GM21423 (cell line): ENCODE measurements at regions not wholly inside any gene's neighbourhood (a gene's known extent, or its start where the extent isn't known, plus 50 kb on each side); places are given as distances from the start of the nearest gene placed in this dataset.
"Not testable (repeated sequence)": the region's sequence is repeated elsewhere in the genome, so short reads cannot be mapped to it uniquely, and the experiment has no call there.

ENCODE experiments used
- ATAC-seq: cut with Tn5 transposase; IDR thresholded peaks from one replicate; pipeline ENCODE4 v1.9.1; 2021; ENCODE audit warnings: mild to moderate bottlenecking, moderate library complexity; ENCODE audit not compliant: unreplicated experiment

DNA sequence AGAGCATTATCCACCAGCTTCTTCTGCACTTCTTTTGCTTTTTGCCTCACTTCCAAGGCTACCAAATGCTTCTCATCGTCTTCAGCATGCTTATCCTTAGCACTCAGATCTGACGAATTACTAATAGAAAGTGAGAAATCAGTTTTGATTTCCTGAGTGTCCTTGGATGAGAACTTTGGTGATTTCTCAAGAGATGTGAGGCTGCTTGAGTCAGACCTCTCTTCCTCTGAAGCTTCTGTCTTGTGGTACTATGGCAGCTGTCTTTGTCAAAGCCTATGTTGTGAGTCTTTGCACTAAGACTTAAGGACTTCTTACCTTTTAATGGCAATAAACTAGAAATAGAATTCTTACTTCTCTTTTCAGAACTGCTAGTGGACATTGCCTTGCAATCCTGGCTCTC, 169.9 kb downstream of the CPE start:
- ATAC-seq, result no peak

- no peak for ATAC-seq
These were observed 174.5 kb downstream of the CPE start for GRCh38 chr4:165553221-165553810.

GRCh38 chr4:165555302-165555701, 176.5 kb downstream of the CPE start:
- ATAC-seq, result no peak

- ATAC-seq, result no peak
These were observed 177.6 kb downstream of the CPE start for GRCh38 chr4:165556383-165556782.

DNA sequence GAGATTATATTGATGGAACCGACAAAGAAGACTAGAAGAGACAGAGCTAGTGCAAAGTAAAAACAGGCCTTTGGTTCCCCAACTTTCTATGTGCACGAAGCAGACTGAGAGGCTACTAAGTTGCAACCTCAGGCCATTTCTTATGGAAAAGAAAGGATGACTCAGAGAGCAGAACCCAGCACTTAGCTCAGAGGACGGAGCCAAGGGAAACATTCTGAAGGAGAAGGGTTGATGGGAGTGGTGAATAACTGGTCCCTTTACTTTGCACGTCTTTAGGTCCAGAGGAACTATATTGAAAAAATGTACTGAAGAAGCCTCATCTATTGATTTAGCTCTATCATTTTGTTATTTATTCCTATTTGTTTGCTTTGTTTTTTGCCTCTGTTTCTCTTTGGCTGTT, 182.1 kb downstream of the CPE start:
- ATAC-seq, result no peak

- ATAC-seq, result no peak
These were observed 185.0 kb downstream of the CPE start for GRCh38 chr4:165563851-165564250.

DNA sequence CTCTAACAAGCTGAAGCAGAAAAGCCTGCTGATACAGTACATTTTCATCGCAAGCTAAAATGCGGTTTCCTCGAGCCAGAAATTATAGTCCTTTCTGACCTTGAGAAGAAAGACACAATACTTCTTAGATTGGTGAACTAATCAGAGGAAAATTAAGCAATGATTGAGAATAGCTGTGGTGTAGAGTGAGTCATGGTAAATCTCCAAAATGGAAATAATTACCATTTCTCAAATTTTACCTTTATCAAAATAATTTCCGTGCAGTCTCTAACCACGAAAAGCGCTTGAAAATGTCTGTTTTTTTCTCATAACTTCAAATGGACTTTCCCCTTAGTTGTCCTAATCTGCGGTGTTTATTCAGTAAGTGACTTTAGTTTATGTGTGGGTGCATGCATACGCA, 190.2 kb downstream of the CPE start:
- no peak for ATAC-seq

DNA sequence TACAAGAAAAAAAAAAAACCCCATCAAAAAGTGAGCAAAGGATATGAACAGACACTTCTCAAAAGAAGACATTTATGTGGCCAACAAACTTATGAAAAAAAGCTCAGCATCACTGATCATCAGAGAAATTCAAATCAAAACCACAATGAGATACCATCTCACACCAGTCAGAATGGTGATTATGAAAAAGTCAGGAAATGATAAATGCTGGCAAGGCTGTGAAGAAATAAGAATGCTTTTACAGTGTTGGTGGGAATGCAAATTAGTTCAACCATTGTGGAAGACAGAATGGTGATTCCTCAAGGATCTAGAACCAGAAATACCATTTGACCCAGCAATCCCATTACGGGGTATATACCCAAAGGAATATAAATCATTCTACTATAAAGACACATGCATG, 192.7 kb downstream of the CPE start:
- not testable (repeated sequence) for ATAC-seq

DNA sequence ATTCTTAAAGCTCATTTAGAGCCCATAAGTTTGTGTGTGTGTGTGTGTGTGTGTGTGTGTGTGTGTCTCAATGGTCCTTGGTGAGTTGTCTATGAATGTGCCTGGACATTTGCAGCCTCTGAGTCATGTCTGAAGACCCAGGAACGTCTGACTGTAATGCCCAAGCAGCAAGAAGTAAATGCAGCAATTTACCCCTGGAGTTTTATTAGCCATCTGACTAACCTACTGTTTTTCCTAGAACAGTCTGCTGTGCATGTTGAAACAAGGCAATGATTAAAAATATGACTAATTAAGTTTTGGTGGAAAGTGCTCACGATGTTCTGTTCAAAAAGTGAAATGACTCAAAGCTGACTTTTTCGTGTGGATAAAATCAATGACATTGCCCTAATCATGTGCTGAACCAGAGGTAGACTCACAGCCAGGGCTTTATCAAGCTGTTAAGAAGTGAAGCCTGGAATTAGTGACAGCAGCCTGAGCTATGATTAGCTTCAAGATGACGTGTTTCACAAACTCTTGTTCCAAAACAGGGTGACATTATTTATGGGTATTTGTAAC, 201.6 kb downstream of the CPE start:
- ATAC-seq, result no peak

GRCh38 chr4:165583341-165583740, 204.5 kb downstream of the CPE start:
- ATAC-seq, result no peak

GRCh38 chr4:165584916-165585315, 206.1 kb downstream of the CPE start:
- ATAC-seq, result no peak

DNA sequence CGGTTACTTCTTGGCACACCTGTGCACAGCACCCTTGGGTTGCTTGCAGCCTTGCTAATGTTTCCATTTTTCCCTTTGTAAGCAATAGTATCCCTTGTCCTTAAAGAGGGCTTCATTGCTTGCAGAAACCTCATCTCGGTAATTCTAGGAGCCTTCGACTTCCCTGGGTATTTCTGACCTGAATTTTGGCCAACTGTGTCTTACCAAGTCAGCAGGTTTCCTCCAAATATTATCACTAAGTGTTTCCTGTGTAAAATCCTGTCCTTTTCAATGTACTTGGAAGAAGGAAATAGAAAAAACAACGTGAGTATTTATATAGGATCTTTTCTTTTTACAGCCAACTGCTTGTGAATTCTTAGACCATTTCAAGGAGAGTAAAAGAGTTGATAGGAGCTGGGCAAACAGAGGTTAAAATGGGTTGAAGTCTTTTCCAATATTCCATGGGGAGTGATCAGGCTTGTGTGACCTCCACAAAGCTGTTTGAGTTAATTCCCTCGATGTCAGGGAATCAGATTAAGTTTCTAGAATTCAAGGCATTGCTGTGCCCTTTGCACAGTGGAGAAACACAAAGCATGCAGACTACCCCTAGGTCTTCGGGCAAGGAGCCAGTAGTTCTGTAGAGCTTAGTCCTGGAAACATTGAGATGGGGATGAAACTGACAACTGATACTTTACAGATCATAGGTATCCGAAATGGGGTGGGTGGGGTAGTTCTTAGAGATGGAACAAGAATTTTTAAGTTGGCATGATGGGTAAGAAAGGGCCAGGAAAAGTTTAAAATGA, 209.9 kb downstream of the CPE start:
- ATAC-seq, result no peak

GRCh38 chr4:165592386-165592785, 213.6 kb downstream of the CPE start:
- ATAC-seq, result no peak

DNA sequence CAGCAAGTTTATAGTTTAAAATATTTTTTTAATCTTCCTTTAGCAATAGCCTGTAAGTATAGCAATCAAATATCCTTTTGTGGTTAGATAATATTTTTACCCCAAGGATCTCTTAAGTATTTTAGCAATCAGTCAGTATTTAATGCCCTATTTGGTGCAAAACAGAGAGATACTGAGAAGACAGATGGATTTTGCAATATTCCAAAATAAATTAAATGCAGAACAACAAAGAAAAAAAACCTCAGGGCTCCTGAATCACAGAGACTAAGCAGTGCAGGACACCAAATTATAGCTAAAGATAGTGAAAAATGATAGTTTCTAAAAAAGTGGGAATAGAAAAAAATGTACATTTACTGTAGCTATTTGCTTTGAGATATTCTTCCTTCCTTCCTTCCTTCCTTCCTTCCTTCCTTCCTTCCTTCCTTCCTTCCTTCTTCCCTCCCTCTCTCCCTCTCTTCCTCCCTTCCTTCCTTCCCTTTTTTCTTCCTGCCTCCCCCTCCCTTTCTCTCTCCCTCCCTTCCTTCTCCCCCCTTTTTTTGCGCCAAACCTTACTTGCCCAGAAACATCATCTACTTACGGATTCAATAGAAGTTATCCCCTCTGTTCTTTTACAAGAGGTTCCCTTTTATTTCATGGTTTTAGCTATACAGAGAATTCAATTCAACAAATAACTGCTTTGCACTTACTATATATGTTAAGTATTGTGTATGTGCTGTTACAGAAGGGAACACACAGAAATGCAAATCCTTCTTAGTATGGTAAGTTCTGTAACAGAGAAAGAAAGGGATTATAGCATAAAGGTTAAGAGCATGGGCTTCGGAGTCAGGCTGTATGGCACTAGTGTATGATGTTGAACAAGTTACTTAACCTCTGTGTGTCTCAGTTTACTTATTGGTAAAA, 219.0 kb downstream of the CPE start:
- no peak for ATAC-seq

GRCh38 chr4:165600959-165601683, 222.3 kb downstream of the CPE start:
- ATAC-seq, result no peak

- no peak for ATAC-seq
These were observed 223.8 kb downstream of the CPE start for GRCh38 chr4:165602621-165603020.

DNA sequence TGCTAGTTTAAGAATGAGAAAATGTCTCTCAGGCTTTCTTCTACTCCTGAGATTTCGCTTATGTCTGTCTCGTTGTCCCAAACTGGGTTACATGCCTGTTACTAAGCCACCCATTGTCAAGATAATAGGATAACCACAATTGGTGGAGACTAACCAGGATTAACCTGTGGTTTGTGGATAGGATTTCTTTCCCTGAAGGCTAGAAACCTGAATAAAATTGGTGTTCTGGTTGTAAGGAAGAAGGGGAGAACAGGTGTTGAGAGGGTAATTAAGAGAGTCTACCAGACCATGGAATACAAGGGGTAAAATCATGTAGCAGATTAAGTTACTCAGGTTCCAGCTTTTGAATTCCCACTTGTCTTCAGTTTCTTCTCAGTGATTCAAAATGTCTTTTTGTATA, 225.4 kb downstream of the CPE start:
- no peak for ATAC-seq

- ATAC-seq, result no peak
These were observed 227.0 kb downstream of the CPE start for GRCh38 chr4:165605811-165606210.

DNA sequence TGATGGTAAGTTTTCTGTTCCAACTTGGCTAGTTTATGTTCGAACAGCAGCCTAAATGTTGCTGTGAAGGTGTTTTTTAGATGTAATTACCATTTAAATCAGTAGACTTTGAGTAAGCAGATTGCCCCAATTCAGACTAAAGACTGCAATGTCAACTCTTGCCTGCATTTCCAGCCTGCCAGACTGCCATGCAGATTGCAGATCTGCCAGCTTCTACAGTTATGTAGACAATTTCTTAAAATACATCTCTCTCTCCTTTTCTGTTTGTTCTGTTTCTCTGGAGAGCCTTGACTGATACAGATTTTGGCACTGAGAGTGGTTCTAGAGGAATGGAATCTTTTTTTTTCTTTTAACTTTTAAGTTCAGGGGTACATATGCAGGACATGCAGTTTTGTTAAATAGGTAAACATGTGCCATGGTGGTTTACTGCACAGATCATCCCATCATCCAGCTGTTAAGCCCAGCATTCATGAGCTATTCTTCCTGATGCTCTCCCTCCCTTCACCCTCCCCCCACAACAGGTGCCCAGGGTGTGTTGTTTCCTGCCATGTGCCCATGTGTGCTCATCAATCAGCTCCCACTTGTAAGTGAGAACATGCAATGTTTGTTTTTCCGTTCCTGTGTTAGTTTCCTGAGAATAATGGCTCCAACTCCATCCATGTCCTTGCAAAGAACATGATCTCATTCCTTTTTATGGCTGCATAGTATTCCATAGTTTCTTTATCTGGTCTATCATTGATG, 227.8 kb downstream of the CPE start:
- ATAC-seq, result no peak

GRCh38 chr4:165609653-165610052, 230.8 kb downstream of the CPE start:
- ATAC-seq, result no peak
